ENCODE measurements at regions not wholly inside any gene's neighbourhood (a gene's known extent, or its start where the extent isn't known, plus 50 kb on each side); places are given as distances from the start of the nearest gene placed in this dataset.
"Not testable (repeated sequence)": the region's sequence is repeated elsewhere in the genome, so short reads cannot be mapped to it uniquely, and the experiment has no call there.

DNA sequence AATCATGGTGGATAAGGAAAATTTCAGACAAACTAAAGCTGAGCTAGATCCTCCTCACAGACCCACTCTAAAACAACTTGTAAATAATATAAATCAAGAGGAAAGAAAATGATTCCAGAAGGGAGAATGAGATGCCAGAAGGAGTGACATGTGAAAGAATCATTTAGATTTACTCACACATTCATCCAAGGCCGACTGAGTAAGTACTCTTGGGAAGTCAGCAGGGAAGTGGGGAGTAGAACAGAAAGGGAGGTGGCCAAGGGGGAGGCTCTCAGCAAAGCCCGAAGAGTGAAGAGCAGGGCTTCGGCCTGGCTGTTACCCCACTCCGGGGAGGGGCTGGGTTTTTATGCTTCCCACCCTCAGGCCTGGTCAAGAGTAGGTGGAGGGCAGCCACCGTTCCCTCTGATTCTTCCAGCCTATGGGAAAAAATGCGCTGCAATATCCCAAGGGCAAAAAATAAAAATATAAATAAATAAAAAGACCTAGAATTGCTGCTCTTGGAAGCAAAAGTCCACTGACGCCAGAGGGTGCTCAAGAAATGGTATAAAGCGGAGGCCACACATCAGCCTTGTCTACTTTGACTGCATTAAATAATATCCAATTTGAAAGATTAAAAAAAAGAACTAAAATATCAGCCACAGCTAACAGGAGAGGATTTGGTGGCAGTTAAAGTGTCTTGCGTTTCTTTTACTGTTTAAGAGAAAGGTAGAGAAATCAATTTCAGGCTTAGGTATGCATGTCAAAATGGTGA is 110.2 kb upstream of the COL5A1 start:
- Histone ChIP-seq H3K36me3 (ENCODE audit: control insufficient read depth in 4 of 4, insufficient read depth in 4 of 4, low read length in 4 of 4) (no peaks in the 10 kb centered on the region), H3K27ac (ENCODE audit: low read depth in 1 of 2, low read length in 1 of 2) (no peak overlapping the region), H3K9ac (ENCODE audit: insufficient read depth in 1 of 2, low read length in 2 of 2) (no peak overlapping the region), H3K4me1 (ENCODE audit: control insufficient read depth in 5 of 5, insufficient read depth in 5 of 5, low read length in 5 of 5) (peaks cover 0 to 2% (median 0%) of the 10 kb centered on the region in 5 donors), H3K27me3 (ENCODE audit: control insufficient read depth in 3 of 3, insufficient read depth in 3 of 3, low read length in 2 of 3) (peaks cover 0 to 10% (median 0%) of the 10 kb centered on the region in 3 donors), H3K4me3 (no peak overlapping the region), H3K9me3 (ENCODE audit: control insufficient read depth in 4 of 4, insufficient read depth in 3 of 4, low read length in 3 of 4) (peaks cover 0 to 14% (median 4%) of the 10 kb centered on the region in 4 donors)
- TF ChIP-seq, protein P1, sequence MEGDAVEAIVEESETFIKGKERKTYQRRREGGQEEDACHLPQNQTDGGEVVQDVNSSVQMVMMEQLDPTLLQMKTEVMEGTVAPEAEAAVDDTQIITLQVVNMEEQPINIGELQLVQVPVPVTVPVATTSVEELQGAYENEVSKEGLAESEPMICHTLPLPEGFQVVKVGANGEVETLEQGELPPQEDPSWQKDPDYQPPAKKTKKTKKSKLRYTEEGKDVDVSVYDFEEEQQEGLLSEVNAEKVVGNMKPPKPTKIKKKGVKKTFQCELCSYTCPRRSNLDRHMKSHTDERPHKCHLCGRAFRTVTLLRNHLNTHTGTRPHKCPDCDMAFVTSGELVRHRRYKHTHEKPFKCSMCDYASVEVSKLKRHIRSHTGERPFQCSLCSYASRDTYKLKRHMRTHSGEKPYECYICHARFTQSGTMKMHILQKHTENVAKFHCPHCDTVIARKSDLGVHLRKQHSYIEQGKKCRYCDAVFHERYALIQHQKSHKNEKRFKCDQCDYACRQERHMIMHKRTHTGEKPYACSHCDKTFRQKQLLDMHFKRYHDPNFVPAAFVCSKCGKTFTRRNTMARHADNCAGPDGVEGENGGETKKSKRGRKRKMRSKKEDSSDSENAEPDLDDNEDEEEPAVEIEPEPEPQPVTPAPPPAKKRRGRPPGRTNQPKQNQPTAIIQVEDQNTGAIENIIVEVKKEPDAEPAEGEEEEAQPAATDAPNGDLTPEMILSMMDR (IDR thresholded peaks at IDR 0.05; ENCODE audit: control extremely low read depth, extremely low read depth), result no peak
- WGBS, 2 donors, result 64 to 74% methylated on average over 9 of the region's 9 CpGs
- DNase-seq (no peak), ATAC-seq (ENCODE audit: insufficient read depth, low FRiP score) (no peak)

DNA sequence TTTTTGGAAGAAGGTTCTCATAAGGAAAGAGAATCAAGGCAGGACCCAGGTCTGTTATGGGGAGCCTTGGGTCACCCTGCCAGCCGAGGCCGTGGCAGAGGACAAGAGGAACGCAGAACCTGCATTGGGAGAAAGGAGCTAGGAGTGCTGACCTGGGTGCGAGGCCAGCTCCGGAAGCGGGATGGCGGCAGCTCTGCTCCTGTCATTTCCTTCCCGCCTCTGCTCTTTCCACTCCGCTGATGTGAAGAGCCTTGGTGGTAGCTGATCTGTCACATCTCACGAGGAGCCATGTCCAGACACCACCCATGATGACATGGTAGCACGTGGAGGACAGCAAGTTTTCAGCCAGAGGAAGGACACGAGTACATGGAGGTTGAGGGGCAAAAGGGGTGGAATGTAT is 109.5 kb upstream of the COL5A1 start:
- WGBS, 2 donors, result 59 to 88% methylated on average over 12 of the region's 12 CpGs
- TF ChIP-seq, protein P1 (IDR thresholded peaks at IDR 0.05; ENCODE audit: control extremely low read depth, extremely low read depth), result no peak
- Histone ChIP-seq H3K36me3 (ENCODE audit: control insufficient read depth in 4 of 4, insufficient read depth in 4 of 4, low read length in 4 of 4) (no peaks in the 10 kb centered on the region), H3K4me3 (no peak overlapping the region), H3K27ac (ENCODE audit: low read depth in 1 of 2, low read length in 1 of 2) (no peak overlapping the region), H3K9ac (ENCODE audit: insufficient read depth in 1 of 2, low read length in 2 of 2) (no peak overlapping the region), H3K4me1 (ENCODE audit: control insufficient read depth in 5 of 5, insufficient read depth in 5 of 5, low read length in 5 of 5) (peaks cover 0 to 2% (median 0%) of the 10 kb centered on the region in 5 donors), H3K9me3 (ENCODE audit: control insufficient read depth in 4 of 4, insufficient read depth in 3 of 4, low read length in 3 of 4) (peaks cover 0 to 14% (median 4%) of the 10 kb centered on the region in 4 donors), H3K27me3 (ENCODE audit: control insufficient read depth in 3 of 3, insufficient read depth in 3 of 3, low read length in 2 of 3) (peaks cover 0 to 10% (median 0%) of the 10 kb centered on the region in 3 donors)
- no peak for ATAC-seq (ENCODE audit: insufficient read depth, low FRiP score)
- DNase-seq, result no peak

DNA sequence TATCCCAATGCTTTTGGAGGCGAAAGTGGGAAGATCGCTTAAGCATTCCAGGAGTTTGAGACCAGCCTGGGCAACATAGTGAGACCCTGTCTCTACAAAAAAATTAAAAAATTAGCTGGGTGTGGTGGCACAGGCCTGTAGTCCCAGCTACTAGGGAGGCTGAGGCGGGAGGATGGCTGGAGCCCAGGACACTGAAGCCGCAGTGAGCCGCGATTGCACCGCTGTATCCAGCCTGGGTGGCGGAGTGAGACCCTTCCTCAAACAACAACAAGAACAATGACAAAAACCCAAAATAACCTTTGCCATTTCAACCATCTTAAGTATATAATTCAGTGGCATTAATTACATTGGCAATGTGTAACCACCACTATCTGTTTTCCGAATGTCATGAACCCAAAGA is 108.9 kb upstream of the COL5A1 start:
- peaks cover 0 to 10% (median 0%) of the 10 kb centered on the region in 3 donors for H3K27me3 ChIP-seq (ENCODE audit: control insufficient read depth in 3 of 3, insufficient read depth in 3 of 3, low read length in 2 of 3)
- peaks cover 0 to 12% (median 4%) of the 10 kb centered on the region in 4 donors for H3K9me3 ChIP-seq (ENCODE audit: control insufficient read depth in 4 of 4, insufficient read depth in 3 of 4, low read length in 3 of 4)
- H3K4me3 ChIP-seq; H3K27ac ChIP-seq (ENCODE audit: low read depth in 1 of 2, low read length in 1 of 2); H3K36me3 ChIP-seq (ENCODE audit: control insufficient read depth in 4 of 4, insufficient read depth in 4 of 4, low read length in 4 of 4); H3K4me1 ChIP-seq (ENCODE audit: control insufficient read depth in 5 of 5, insufficient read depth in 5 of 5, low read length in 5 of 5); DNase-seq; ATAC-seq (ENCODE audit: insufficient read depth, low FRiP score); H3K9ac ChIP-seq (ENCODE audit: insufficient read depth in 1 of 2, low read length in 2 of 2): not testable (repeated sequence)
- WGBS, 2 donors, result 97 to 98% methylated on average over 9 of the region's 9 CpGs

DNA sequence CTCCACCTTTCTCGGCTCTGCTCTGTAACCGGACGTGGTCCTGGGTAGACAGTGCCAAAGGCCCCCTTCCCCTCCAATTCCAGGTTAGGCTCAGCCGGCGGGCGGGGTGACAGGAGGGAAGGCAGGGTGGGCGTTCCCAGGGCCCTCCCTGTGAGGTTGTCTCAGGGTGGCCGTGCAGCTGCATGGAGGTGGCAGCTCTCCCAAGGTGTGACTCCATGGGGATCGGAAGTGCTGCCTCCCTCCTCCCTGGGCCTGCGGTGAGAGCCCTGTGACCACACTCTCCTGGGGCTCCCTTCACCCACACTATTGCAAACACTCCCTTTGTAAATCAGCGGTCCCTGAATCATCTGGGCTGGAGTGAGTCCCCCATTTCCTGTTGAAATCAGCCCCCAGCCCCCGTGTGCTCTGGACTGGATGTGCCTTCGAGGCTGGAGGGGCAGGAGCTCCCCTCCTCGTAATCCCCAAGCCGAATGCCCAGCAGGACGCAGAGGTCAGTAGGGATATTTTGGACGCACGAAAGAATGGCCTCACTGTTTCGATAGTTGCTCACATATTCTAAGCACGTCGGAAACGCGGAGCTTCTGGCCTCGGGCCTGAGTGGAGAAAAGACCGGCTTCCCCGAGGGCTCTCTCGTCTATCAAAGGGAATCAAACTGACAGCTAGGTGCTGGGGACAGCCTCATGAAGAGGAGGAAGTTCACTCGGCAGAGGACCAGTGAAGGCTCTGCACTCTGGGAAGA is 107.6 kb upstream of the COL5A1 start:
- H3K9ac ChIP-seq (ENCODE audit: insufficient read depth in 1 of 2, low read length in 2 of 2), result no peak overlapping the region
- WGBS, 2 donors, result 61 to 73% methylated on average over 28 of the region's 28 CpGs
- no peak for ATAC-seq (ENCODE audit: insufficient read depth, low FRiP score)
- DNase-seq, result no peak
- H3K27ac ChIP-seq (ENCODE audit: low read depth in 1 of 2, low read length in 1 of 2), result no peak overlapping the region
- H3K9me3 ChIP-seq (ENCODE audit: control insufficient read depth in 4 of 4, insufficient read depth in 3 of 4, low read length in 3 of 4), result peaks cover 0 to 12% (median 4%) of the 10 kb centered on the region in 4 donors
- no peaks in the 10 kb centered on the region for H3K36me3 ChIP-seq (ENCODE audit: control insufficient read depth in 4 of 4, insufficient read depth in 4 of 4, low read length in 4 of 4)
- TF ChIP-seq, protein P1 (IDR thresholded peaks at IDR 0.05; ENCODE audit: control extremely low read depth, extremely low read depth), result no peak
- peaks cover 0 to 10% (median 0%) of the 10 kb centered on the region in 3 donors for H3K27me3 ChIP-seq (ENCODE audit: control insufficient read depth in 3 of 3, insufficient read depth in 3 of 3, low read length in 2 of 3)
- H3K4me1 ChIP-seq (ENCODE audit: control insufficient read depth in 5 of 5, insufficient read depth in 5 of 5, low read length in 5 of 5), result peaks cover 0 to 7% (median 1%) of the 10 kb centered on the region in 5 donors
- no peak overlapping the region for H3K4me3 ChIP-seq
